ENCODE measurements at regions not wholly inside any gene's neighbourhood (a gene's known extent, or its start where the extent isn't known, plus 50 kb on each side); places are given as distances from the start of the nearest gene placed in this dataset.

DNA sequence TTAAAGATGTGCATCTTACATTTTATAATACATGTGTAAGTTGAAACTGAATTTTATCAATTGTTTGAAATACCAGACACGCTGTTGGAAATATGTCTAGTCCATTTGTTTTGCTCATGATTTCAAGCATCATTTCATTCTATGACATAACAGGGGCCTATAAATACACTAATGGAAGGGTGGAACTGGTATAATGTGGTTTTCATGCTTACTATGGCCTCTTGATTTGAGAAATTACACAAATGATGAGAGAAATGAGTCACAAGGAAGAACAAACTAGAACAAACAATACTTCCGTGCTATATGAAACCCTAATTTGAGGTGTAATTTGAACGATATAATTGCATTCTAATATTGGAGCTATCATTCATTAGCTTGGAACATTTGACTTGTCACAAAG is 663.4 kb downstream of the SLC16A7 start:
- TF ChIP-seq, protein P1, sequence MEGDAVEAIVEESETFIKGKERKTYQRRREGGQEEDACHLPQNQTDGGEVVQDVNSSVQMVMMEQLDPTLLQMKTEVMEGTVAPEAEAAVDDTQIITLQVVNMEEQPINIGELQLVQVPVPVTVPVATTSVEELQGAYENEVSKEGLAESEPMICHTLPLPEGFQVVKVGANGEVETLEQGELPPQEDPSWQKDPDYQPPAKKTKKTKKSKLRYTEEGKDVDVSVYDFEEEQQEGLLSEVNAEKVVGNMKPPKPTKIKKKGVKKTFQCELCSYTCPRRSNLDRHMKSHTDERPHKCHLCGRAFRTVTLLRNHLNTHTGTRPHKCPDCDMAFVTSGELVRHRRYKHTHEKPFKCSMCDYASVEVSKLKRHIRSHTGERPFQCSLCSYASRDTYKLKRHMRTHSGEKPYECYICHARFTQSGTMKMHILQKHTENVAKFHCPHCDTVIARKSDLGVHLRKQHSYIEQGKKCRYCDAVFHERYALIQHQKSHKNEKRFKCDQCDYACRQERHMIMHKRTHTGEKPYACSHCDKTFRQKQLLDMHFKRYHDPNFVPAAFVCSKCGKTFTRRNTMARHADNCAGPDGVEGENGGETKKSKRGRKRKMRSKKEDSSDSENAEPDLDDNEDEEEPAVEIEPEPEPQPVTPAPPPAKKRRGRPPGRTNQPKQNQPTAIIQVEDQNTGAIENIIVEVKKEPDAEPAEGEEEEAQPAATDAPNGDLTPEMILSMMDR (IDR thresholded peaks at IDR 0.05): no peak
- TF ChIP-seq POLR2A (IDR thresholded peaks at IDR 0.05): no peak

All from right lobe of liver (tissue), 4 donors.